ENCODE measurements at regions not wholly inside any gene's neighbourhood (a gene's known extent, or its start where the extent isn't known, plus 50 kb on each side); places are given as distances from the start of the nearest gene placed in this dataset.

GRCh38 chr5:92777421-92777820 lies 803.6 kb downstream of the NR2F1-AS1 start:
- TF ChIP-seq GATA2 (IDR thresholded peaks at IDR 0.05; ENCODE audit: low read depth, low read length) (no peak), GATA3 (IDR thresholded peaks at IDR 0.05; ENCODE audit: low read depth, low read length) (no peak)

DNA sequence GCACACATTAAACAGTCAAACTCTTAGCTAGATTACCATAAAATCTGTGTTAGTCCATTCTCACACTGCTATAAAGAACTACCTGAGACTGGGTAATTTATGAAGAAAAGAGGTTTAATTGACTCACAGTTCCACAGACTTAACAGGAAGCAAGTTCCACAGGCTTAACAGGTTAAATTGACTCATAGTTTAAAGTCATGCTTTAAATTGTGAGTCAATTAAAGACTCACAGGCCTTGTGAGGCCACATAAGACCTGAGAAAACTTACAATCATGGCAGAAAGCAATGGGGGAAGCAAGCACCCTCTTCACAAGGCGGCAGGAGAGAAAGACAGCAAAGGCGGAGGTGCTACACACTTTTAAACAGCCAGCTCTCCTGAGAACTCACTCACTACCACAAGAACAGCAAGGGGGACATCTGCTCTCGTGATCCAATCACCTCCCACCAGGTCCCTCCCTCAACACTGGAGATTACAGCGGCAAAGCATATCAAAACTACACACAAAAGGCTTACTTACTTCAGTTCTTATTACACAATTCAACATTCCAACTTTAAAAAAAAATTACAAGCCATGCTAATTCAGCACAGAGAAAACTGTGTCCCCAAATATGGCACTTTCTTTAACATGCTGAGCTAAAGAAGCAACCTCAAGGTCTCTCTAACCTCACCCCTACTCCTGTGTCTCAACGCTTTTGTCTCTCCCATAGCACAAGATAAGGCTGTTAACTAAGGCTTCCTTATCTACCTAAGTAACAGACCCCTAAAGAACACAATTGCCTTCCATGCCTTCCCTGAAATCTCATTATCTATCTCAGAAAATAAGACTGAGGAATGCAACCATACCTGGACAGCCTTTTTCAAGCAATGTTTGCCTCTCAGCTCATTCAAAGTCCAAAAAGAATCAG lies 805.1 kb downstream of the NR2F1-AS1 start:
- no peak for TF ChIP-seq GATA3 (IDR thresholded peaks at IDR 0.05; ENCODE audit: low read depth, low read length)
- no peak for TF ChIP-seq GATA2 (IDR thresholded peaks at IDR 0.05; ENCODE audit: low read depth, low read length)

- TF ChIP-seq GATA3 (IDR thresholded peaks at IDR 0.05; ENCODE audit: low read depth, low read length) = no peak
Observed at GRCh38 chr5:92769978-92770377, 811.0 kb downstream of the NR2F1-AS1 start.

- TF ChIP-seq GATA3 (IDR thresholded peaks at IDR 0.05; ENCODE audit: low read depth, low read length) (no peak), GATA2 (IDR thresholded peaks at IDR 0.05; ENCODE audit: low read depth, low read length) (no peak)
Observed at GRCh38 chr5:92761585-92761984, 819.4 kb downstream of the NR2F1-AS1 start.

DNA sequence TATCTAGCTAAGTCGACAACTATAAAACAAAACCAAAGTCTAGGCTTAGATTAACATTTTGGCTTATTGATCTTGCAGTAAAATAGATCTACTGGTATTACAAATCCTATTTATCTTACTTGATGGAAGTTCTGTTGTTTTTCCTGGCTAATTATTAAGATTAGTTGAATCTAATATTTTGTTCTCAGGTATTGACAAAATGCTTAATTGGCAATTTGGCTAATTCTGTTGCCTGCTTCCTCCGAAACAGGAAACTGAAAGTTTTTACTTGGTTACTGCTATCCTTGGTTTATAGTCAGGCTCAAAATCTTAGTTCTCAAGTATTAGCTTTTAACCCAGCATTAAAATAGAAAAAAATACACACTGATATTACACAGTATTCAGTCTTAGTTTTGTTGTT lies 820.5 kb downstream of the NR2F1-AS1 start:
- no peak for TF ChIP-seq GATA2 (IDR thresholded peaks at IDR 0.05; ENCODE audit: low read depth, low read length)
- TF ChIP-seq GATA3 (IDR thresholded peaks at IDR 0.05; ENCODE audit: low read depth, low read length) = no peak

GRCh38 chr5:92758552-92758951 lies 822.5 kb downstream of the NR2F1-AS1 start:
- TF ChIP-seq GATA3 (IDR thresholded peaks at IDR 0.05; ENCODE audit: low read depth, low read length) = no peak

GRCh38 chr5:92749943-92750342 lies 831.1 kb downstream of the NR2F1-AS1 start:
- no peak for TF ChIP-seq GATA3 (IDR thresholded peaks at IDR 0.05; ENCODE audit: low read depth, low read length)
- TF ChIP-seq GATA2 (IDR thresholded peaks at IDR 0.05; ENCODE audit: low read depth, low read length) = no peak

GRCh38 chr5:92748072-92748676 lies 832.8 kb downstream of the NR2F1-AS1 start:
- no peak for TF ChIP-seq GATA3 (IDR thresholded peaks at IDR 0.05; ENCODE audit: low read depth, low read length)
- TF ChIP-seq GATA2 (IDR thresholded peaks at IDR 0.05; ENCODE audit: low read depth, low read length) = no peak

DNA sequence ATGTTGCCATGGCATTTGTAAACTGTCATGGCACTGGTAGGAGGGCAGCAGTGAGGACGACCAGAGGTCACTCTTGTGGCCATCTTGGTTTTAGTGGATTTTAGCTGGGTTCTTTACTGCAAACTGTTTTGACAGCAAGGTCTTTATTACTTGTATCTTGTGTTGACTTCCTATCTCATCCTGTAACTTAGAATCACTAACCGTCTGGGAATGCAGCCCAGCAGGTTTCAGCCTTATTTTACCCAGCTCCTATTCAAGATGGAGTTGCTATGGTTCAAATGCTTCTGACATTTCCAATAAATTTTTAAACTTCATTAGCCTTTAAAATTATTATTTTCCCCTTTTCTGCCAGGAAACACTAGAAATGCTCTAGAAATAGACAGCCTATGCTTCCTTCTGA lies 839.1 kb downstream of the NR2F1-AS1 start:
- TF ChIP-seq GATA2 (IDR thresholded peaks at IDR 0.05; ENCODE audit: low read depth, low read length) (no peak), GATA3 (IDR thresholded peaks at IDR 0.05; ENCODE audit: low read depth, low read length) (no peak)

- TF ChIP-seq GATA2 (IDR thresholded peaks at IDR 0.05; ENCODE audit: low read depth, low read length) (no peak), GATA3 (IDR thresholded peaks at IDR 0.05; ENCODE audit: low read depth, low read length) (no peak)
Observed at GRCh38 chr5:92734211-92734940, 846.6 kb downstream of the NR2F1-AS1 start.

- no peak for TF ChIP-seq GATA3 (IDR thresholded peaks at IDR 0.05; ENCODE audit: low read depth, low read length)
- no peak for TF ChIP-seq GATA2 (IDR thresholded peaks at IDR 0.05; ENCODE audit: low read depth, low read length)
Observed at GRCh38 chr5:92730486-92730885, 850.5 kb downstream of the NR2F1-AS1 start.

DNA sequence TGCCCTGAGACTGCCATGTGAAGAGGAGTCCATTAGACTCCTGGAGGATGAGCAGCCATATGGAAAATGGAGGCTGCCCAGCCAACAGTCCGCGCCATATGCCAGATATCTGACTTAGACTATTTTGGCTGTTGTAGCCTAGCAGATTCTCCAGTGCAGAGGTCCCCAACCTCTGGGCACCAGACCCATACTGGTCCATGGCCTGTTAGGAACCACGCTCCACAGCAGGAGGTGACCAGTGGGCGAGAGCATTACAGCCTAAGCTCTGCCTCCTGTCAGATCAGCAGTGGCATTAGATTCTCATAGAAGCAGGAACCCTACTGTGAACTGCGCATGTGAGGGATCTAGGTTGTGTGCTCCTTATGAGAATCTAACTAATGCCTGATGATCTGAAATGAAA lies 851.9 kb downstream of the NR2F1-AS1 start:
- TF ChIP-seq GATA3 (IDR thresholded peaks at IDR 0.05; ENCODE audit: low read depth, low read length) (no peak), GATA2 (IDR thresholded peaks at IDR 0.05; ENCODE audit: low read depth, low read length) (no peak)

DNA sequence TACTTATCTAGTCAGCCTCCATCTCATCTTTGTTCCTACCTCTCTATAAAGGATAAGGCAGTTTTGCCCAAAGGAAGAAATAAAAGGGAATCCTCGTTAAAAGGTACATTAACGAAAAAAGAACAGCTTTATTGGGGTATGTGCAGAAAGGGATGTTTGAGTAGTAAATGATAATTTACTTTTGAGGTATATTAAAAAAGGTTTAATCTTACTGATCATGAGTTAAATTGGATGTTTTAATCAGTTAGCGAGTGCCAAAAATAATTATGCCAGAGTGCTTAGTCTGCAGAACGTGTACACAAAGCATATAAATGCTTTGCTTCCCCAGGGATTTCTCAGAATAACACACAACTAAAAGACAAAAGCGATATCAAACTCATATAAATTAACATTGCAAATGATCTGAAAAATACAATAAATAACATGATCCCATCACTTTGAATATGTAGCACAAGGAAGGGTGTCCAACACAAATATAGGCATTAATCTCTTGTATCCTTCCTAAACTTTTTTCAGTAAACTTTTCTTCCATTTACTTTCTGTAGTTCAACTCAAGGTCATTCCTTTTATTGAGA lies 865.0 kb downstream of the NR2F1-AS1 start:
- TF ChIP-seq GATA2 (IDR thresholded peaks at IDR 0.05; ENCODE audit: low read depth, low read length) (no peak), GATA3 (IDR thresholded peaks at IDR 0.05; ENCODE audit: low read depth, low read length) (no peak)

- TF ChIP-seq GATA2 (IDR thresholded peaks at IDR 0.05; ENCODE audit: low read depth, low read length) (no peak), GATA3 (IDR thresholded peaks at IDR 0.05; ENCODE audit: low read depth, low read length) (no peak)
Observed at GRCh38 chr5:92713826-92714225, 867.2 kb downstream of the NR2F1-AS1 start.
